ENCODE measurements at regions not wholly inside any gene's neighbourhood (a gene's known extent, or its start where the extent isn't known, plus 50 kb on each side); places are given as distances from the start of the nearest gene placed in this dataset.

DNA sequence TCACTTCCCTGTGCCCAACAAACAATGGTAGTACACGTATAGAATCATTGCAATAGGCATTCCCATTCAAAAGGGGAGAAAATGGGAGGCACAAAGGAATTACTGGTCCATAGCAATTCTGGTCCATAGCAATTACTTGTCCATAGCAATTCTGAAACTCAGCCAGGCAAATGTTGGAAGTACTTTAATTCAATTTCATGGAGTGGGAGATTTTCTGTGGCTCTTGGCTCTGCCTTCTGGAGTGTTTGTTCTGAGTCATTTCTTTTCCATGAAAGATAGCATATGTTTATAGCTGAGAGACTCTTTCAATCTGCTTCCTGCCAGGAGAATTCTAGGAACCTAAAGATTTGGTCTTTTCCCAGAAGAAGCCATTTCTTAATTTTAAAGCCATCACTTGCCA is 182.8 kb upstream of the ELAC2 start:
- H3K27ac Mint-ChIP-seq, result no peak overlapping the region
- H3K36me3 Mint-ChIP-seq (ENCODE audit: low read depth), result no peaks in the 10 kb centered on the region
- peaks cover 14% of the 10 kb centered on the region; the same call in 1 of the 2 replicates for H3K27me3 Mint-ChIP-seq (ENCODE audit: insufficient read depth)
- TF ChIP-seq, protein P1, sequence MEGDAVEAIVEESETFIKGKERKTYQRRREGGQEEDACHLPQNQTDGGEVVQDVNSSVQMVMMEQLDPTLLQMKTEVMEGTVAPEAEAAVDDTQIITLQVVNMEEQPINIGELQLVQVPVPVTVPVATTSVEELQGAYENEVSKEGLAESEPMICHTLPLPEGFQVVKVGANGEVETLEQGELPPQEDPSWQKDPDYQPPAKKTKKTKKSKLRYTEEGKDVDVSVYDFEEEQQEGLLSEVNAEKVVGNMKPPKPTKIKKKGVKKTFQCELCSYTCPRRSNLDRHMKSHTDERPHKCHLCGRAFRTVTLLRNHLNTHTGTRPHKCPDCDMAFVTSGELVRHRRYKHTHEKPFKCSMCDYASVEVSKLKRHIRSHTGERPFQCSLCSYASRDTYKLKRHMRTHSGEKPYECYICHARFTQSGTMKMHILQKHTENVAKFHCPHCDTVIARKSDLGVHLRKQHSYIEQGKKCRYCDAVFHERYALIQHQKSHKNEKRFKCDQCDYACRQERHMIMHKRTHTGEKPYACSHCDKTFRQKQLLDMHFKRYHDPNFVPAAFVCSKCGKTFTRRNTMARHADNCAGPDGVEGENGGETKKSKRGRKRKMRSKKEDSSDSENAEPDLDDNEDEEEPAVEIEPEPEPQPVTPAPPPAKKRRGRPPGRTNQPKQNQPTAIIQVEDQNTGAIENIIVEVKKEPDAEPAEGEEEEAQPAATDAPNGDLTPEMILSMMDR (IDR thresholded peaks at IDR 0.05), result no peak
- no peak overlapping the region for H3K4me3 Mint-ChIP-seq
- H3K9me3 Mint-ChIP-seq, result no peaks in the 10 kb centered on the region
- no peak for DNase-seq
- peaks cover 13% of the 10 kb centered on the region; the same call in 1 of the 2 replicates for H3K4me1 Mint-ChIP-seq (ENCODE audit: low read depth)

DNA sequence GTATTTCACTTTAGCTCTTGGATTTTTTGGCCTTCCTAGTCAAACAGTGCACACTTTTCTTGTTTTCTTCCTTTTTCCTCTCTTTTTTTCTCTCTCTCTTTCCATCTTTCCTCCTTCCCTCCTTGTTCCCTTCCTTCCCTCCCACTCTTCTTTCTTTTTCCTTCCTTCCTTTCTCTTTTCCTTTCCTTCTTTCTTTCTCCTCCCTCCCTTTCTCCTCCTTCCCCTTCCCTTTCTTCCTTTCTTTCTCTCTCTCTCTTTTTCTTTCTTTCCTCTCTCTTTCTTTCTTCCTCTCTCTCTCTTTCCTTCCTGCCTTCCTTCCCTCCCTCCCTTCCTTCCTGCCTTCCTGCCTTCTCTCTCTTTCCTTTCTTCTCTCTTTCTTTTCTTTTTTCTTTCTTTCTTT is 181.6 kb upstream of the ELAC2 start:
- Mint-ChIP-seq H3K36me3 (ENCODE audit: low read depth) (no peaks in the 10 kb centered on the region), H3K4me3 (no peak overlapping the region), H3K4me1 (ENCODE audit: low read depth) (peaks cover 2% of the 10 kb centered on the region; the same call in 1 of the 2 replicates), H3K9me3 (no peaks in the 10 kb centered on the region), H3K27ac (no peak overlapping the region), H3K27me3 (ENCODE audit: insufficient read depth) (peaks cover 14% of the 10 kb centered on the region; the same call in 1 of the 2 replicates)
- TF ChIP-seq, protein P1 (IDR thresholded peaks at IDR 0.05), result no peak
- no peak for DNase-seq

DNA sequence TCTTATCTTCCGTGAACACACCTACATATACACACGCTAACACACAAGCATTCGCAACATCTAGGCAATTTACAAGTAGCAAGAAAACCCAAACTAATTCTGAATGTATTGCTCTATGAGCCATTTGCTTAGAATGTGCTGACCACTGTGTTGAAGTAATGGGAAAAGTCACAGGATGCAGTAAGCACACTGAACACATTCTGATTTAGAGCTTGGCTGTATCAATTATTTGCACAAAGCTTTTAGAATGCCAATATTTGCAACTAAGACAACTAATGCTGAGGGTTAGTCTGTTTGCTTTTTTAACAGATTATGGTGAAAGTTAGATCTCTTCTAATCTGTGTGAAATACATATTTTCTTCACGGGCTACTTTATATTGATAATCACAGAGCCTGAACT is 179.8 kb upstream of the ELAC2 start:
- DNase-seq, result no peak
- TF ChIP-seq, protein P1 (IDR thresholded peaks at IDR 0.05), result no peak
- Mint-ChIP-seq H3K4me1 (ENCODE audit: low read depth) (no peaks in the 10 kb centered on the region), H3K4me3 (no peak overlapping the region), H3K36me3 (ENCODE audit: low read depth) (no peaks in the 10 kb centered on the region), H3K27ac (no peak overlapping the region), H3K9me3 (no peaks in the 10 kb centered on the region), H3K27me3 (ENCODE audit: insufficient read depth) (peaks cover 22% of the 10 kb centered on the region; the same call in 1 of the 2 replicates)

GRCh38 chr17:13194887-13195286 is 177.1 kb upstream of the ELAC2 start:
- TF ChIP-seq, protein P1 (IDR thresholded peaks at IDR 0.05), result no peak
- Mint-ChIP-seq H3K4me1 (ENCODE audit: low read depth) (no peaks in the 10 kb centered on the region), H3K4me3 (no peak overlapping the region), H3K36me3 (ENCODE audit: low read depth) (no peaks in the 10 kb centered on the region), H3K27ac (no peak overlapping the region), H3K27me3 (ENCODE audit: insufficient read depth) (peaks cover 24% of the 10 kb centered on the region), H3K9me3 (no peaks in the 10 kb centered on the region)
- DNase-seq, result no peak

DNA sequence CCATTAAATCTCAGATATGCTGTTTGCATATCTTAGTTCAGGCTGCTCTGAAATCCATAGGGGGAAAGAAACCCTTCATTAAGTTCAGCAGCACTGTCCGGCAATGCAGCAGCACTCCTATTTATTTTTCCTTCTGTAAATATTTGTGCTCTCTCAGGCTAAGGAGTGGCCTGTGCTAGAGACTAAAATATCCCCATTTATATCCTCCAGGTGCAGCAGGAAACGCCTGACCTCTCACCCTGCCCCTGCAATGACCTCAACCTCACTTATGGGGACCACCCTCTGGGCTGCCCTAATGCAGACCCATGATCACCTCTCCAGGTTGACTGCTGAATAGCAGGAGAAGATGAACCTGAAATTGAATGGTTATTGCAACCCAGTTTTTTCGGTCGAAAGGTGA is 165.0 kb upstream of the ELAC2 start:
- TF ChIP-seq, protein P1 (IDR thresholded peaks at IDR 0.05), result no peak
- no peaks in the 10 kb centered on the region for H3K4me1 Mint-ChIP-seq (ENCODE audit: low read depth)
- H3K36me3 Mint-ChIP-seq (ENCODE audit: low read depth), result no peaks in the 10 kb centered on the region
- H3K9me3 Mint-ChIP-seq, result no peaks in the 10 kb centered on the region
- no peak overlapping the region for H3K4me3 Mint-ChIP-seq
- DNase-seq, result no peak
- no peak overlapping the region for H3K27ac Mint-ChIP-seq
- peaks cover 11% of the 10 kb centered on the region for H3K27me3 Mint-ChIP-seq (ENCODE audit: insufficient read depth)

GRCh38 chr17:13182450-13182849 is 164.6 kb upstream of the ELAC2 start:
- TF ChIP-seq, protein P1 (IDR thresholded peaks at IDR 0.05), result no peak
- Mint-ChIP-seq H3K36me3 (ENCODE audit: low read depth) (no peaks in the 10 kb centered on the region), H3K4me1 (ENCODE audit: low read depth) (no peaks in the 10 kb centered on the region), H3K27ac (no peak overlapping the region), H3K9me3 (no peaks in the 10 kb centered on the region), H3K4me3 (no peak overlapping the region), H3K27me3 (ENCODE audit: insufficient read depth) (peaks cover 11% of the 10 kb centered on the region)
- DNase-seq, result no peak
